Caco-2 (cell line): ENCODE measurements at regions not wholly inside any gene's neighbourhood (a gene's known extent, or its start where the extent isn't known, plus 50 kb on each side); places are given as distances from the start of the nearest gene placed in this dataset.

ENCODE experiments used
- BruUV-seq: library from RNA; stranded (reverse); fragments of 400-500 nt; replicated peaks from 2 replicates; lab custom pipeline; 2021; lab: Mats Ljungman, UMichigan
- CTCF ChIA-PET: fragments of 300-600 bp; sonication (Branson Sonifier 250); formaldehyde crosslinking; loops from one replicate; lab custom pipeline; 2022; ENCODE audit warnings: antibody characterized with exemption; lab: Charles Lee
- POLR2A ChIA-PET: fragments of 300-600 bp; sonication (Branson Sonifier 250); formaldehyde crosslinking; loops from one replicate; lab custom pipeline; 2022; ENCODE audit warnings: antibody characterized with exemption; lab: Charles Lee
- DNase-seq, 2 experiments: peaks; one replicate each; pipeline versions ENCODE4 v3.0.0 to v3.0.0-alpha.2; 2020 to 2022
- H3K27me3 ChIP-seq: replicated peaks from 2 replicates; pipeline ENCODE4 v1.6.0; 2011; ENCODE audit warnings: low read length; ENCODE audit not compliant: control insufficient read depth, insufficient read depth
- H3K36me3 ChIP-seq: 2 replicates; pipeline ENCODE4 v1.5.1; 2011; ENCODE audit warnings: low read length; ENCODE audit not compliant: control insufficient read depth, insufficient read depth
- H3K4me1 ChIP-seq: fragments of 250-450 bp; sonication (Bioruptor Pico); 2 replicates; pipeline ENCODE4 v1.5.1; 2020; ENCODE audit warnings: mild to moderate bottlenecking
- H3K4me3 ChIP-seq: 2 replicates; pipeline ENCODE4 v1.5.1; 2011; ENCODE audit warnings: low read depth, mild to moderate bottlenecking, control low read depth, low read length
- H3K9me3 ChIP-seq: fragments of 250-450 bp; sonication (Bioruptor Pico); 2 replicates; pipeline ENCODE4 v1.5.1; 2020; ENCODE audit warnings: mild to moderate bottlenecking, moderate library complexity
- H3K27ac Mint-ChIP-seq: one replicate; pipeline ENCODE4 v1.8.0; 2022; ENCODE audit warnings: mixed read lengths; ENCODE audit not compliant: unreplicated experiment
- H3K27me3 Mint-ChIP-seq: one replicate; pipeline ENCODE4 v1.8.0; 2022; ENCODE audit warnings: mixed read lengths; ENCODE audit not compliant: insufficient read depth, unreplicated experiment
- H3K36me3 Mint-ChIP-seq: one replicate; pipeline ENCODE4 v1.8.0; 2022; ENCODE audit warnings: mild to moderate bottlenecking, mixed read lengths; ENCODE audit not compliant: insufficient read depth, unreplicated experiment
- H3K4me1 Mint-ChIP-seq: one replicate; pipeline ENCODE4 v1.8.0; 2022; ENCODE audit warnings: low read depth, mixed read lengths; ENCODE audit not compliant: unreplicated experiment
- H3K4me3 Mint-ChIP-seq: one replicate; pipeline ENCODE4 v1.8.0; 2022; ENCODE audit warnings: mild to moderate bottlenecking, moderate library complexity, mixed read lengths; ENCODE audit not compliant: unreplicated experiment
- H3K9me3 Mint-ChIP-seq: one replicate; pipeline ENCODE4 v1.8.0; 2022; ENCODE audit warnings: mixed read lengths; ENCODE audit not compliant: unreplicated experiment
- CTCF ChIP-seq, 2 experiments: fragments of 200-600 bp in 1 of 2; IDR thresholded peaks; 1 replicate in 1 of 2; 2 replicates in 1 of 2; pipeline versions ENCODE4 v1.5.1 to v1.8.0; 2011 to 2022; ENCODE audit warnings: antibody characterized with exemption in 1 of 2, control low read depth in 1 of 2, inconsistent platforms in 1 of 2, low read depth in 1 of 2, low read length in 1 of 2, mild to moderate bottlenecking in 1 of 2, moderate library complexity in 1 of 2; ENCODE audit not compliant: insufficient read depth in 1 of 2, severe bottlenecking in 1 of 2, unreplicated experiment in 1 of 2
- intact Hi-C: fragments of 100-400 bp; cut with micrococcal nuclease; formaldehyde crosslinking; loops from one replicate; pipeline ENCODE4 v1.10.0; 2022; ENCODE audit not compliant: unreplicated experiment

- no peaks in the 10 kb centered on the region for H3K9me3 Mint-ChIP-seq
- Histone ChIP-seq H3K4me3 (no peak overlapping the region), H3K27me3 (no peaks in the 10 kb centered on the region), H3K9me3 (no peaks in the 10 kb centered on the region), H3K4me1 (no peaks in the 10 kb centered on the region), H3K36me3 (no peaks in the 10 kb centered on the region)
- H3K27ac Mint-ChIP-seq = peak overlapping the region; percentile 43
- DNase-seq = peak in 1 of 2 experiments; percentile 37
- no peaks in the 10 kb centered on the region for H3K36me3 Mint-ChIP-seq
- no TSS peak for BruUV-seq
- intact Hi-C loops = no loop called here
- H3K27me3 Mint-ChIP-seq = no peaks in the 10 kb centered on the region
- no peak for TF ChIP-seq CTCF (IDR thresholded peaks at IDR 0.05; ENCODE audit: insufficient read depth in 1 of 2, low read depth in 1 of 2, low read length in 1 of 2, severe bottlenecking in 1 of 2, unreplicated experiment in 1 of 2)
- H3K4me1 Mint-ChIP-seq = no peaks in the 10 kb centered on the region
- H3K4me3 Mint-ChIP-seq = no peak overlapping the region
- ChIA-PET POLR2A (no interaction called here), CTCF (no interaction called here)
These were observed 157.3 kb upstream of the RUNX1 start for GRCh38 chr21:35206141-35207125.

DNA sequence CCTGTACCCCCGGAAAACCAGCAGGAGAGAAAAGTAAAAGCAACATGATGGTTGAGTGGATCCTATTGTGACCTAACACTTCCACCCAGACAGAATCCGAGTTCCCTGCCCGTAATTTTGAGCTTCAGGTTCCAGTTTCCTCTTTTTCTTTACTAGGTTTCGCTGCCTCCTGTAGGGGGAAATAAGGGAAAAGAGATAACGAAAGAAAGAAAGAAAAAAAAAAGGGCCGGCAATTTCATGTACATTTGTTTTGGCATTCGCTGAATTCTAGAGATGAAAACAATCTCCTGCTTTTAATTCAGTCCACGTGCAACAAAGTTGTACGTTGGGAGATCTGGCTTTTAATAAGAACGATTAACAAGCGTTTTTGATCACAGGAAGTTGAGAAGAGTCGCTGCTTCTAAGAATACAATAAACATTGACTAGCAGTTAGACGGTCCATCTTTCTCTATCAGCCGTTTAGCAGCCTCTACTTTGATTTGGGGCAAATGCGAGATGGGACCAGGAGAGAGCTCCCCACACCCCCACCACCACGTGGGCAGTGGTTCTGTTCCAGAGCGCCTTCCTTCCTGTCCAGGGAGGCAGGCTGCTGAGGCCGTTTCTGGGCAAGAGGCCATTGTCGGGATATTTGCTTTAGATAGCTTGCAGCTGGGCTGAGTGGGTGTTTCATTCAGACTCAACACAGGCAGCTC, 155.9 kb upstream of the RUNX1 start:
- intact Hi-C loops = no loop called here
- H3K4me3 Mint-ChIP-seq = no peak overlapping the region
- no peaks in the 10 kb centered on the region for H3K4me1 ChIP-seq
- no peaks in the 10 kb centered on the region for H3K36me3 ChIP-seq
- TF ChIP-seq CTCF (IDR thresholded peaks at IDR 0.05; ENCODE audit: insufficient read depth in 1 of 2, low read depth in 1 of 2, low read length in 1 of 2, severe bottlenecking in 1 of 2, unreplicated experiment in 1 of 2) = no peak
- no peak for DNase-seq
- no TSS peak for BruUV-seq
- H3K27ac Mint-ChIP-seq = no peak overlapping the region
- no peaks in the 10 kb centered on the region for H3K9me3 ChIP-seq
- no peaks in the 10 kb centered on the region for H3K36me3 Mint-ChIP-seq
- H3K27me3 Mint-ChIP-seq = no peaks in the 10 kb centered on the region
- no peaks in the 10 kb centered on the region for H3K27me3 ChIP-seq
- ChIA-PET CTCF (interaction anchor here (0.7 kb wide), 2 partner anchors 258 to 277 kb away, joined by 3 read pairs; no protein-coding TSS in a partner anchor), POLR2A (no interaction called here)
- no peaks in the 10 kb centered on the region for H3K9me3 Mint-ChIP-seq
- no peak overlapping the region for H3K4me3 ChIP-seq
- no peaks in the 10 kb centered on the region for H3K4me1 Mint-ChIP-seq

DNA sequence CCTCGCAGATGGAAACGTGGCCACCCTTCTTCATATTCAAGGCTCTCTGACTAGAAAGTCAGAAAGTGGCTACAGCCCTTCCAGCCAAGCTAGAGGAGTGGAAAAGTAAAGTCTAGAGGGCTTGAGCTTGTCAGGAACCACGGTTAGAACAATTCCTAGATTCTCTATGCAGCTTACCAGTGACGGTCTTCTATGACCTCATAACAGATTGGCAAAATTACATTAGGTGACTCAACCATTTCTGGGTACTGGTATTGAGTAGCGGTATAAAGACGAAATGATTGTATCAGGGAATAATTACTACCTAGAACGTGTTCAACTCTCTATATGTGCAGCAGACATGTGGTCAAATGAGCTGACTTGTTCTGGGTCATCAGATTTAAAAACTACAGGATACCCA, 155.0 kb upstream of the RUNX1 start:
- ChIA-PET CTCF (interaction anchor here (0.7 kb wide), 1 partner anchor 276 kb away, joined by 3 read pairs; no protein-coding TSS in a partner anchor), POLR2A (no interaction called here)
- TF ChIP-seq CTCF (IDR thresholded peaks at IDR 0.05; ENCODE audit: insufficient read depth in 1 of 2, low read depth in 1 of 2, low read length in 1 of 2, severe bottlenecking in 1 of 2, unreplicated experiment in 1 of 2) = no peak
- DNase-seq = no peak
- H3K4me3 ChIP-seq = no peak overlapping the region
- no peaks in the 10 kb centered on the region for H3K27me3 ChIP-seq
- H3K27ac Mint-ChIP-seq = no peak overlapping the region
- intact Hi-C loops = no loop called here
- no peaks in the 10 kb centered on the region for H3K27me3 Mint-ChIP-seq
- no peaks in the 10 kb centered on the region for H3K9me3 ChIP-seq
- H3K9me3 Mint-ChIP-seq = no peaks in the 10 kb centered on the region
- BruUV-seq = no TSS peak
- H3K4me3 Mint-ChIP-seq = no peak overlapping the region
- no peaks in the 10 kb centered on the region for H3K4me1 Mint-ChIP-seq
- H3K36me3 ChIP-seq = no peaks in the 10 kb centered on the region
- no peaks in the 10 kb centered on the region for H3K36me3 Mint-ChIP-seq
- H3K4me1 ChIP-seq = no peaks in the 10 kb centered on the region
